Keratinocyte (primary cell): ENCODE measurements at regions not wholly inside any gene's neighbourhood (a gene's known extent, or its start where the extent isn't known, plus 50 kb on each side); places are given as distances from the start of the nearest gene placed in this dataset.

Source experiments
- CTCF ChIP-seq, 3 experiments: IDR thresholded peaks in 1 of 3; conservative IDR thresholded peaks in 1 of 3; optimal IDR thresholded peaks in 1 of 3; 2 replicates in 2 of 3; 3 replicates in 1 of 3; pipeline versions ENCODE3 to v1.5.1; 2011; ENCODE audit warnings: low read length in 3 of 3, mild to moderate bottlenecking in 3 of 3, moderate library complexity in 2 of 3, control low read depth in 1 of 3, inconsistent platforms in 1 of 3; ENCODE audit not compliant: insufficient read depth in 2 of 3; ENCODE audit errors: extremely low read depth in 1 of 3
- EZH2 ChIP-seq: IDR thresholded peaks from one replicate; pipeline ENCODE4 v1.6.1; 2012; ENCODE audit warnings: inconsistent platforms, mild to moderate bottlenecking, low read length, moderate library complexity

- no peak for TF ChIP-seq CTCF (optimal IDR thresholded peaks at IDR 0.05 in 1 of 3, IDR thresholded peaks at IDR 0.05 in 1 of 3, conservative IDR thresholded peaks at IDR 0.05 in 1 of 3; ENCODE audit: extremely low read depth in 1 of 3, insufficient read depth in 2 of 3, low read length in 3 of 3)
- TF ChIP-seq EZH2: no peak
These were observed 92.2 kb downstream of the TBX19 start for GRCh38 chr1:168372861-168373371.
